ENCODE measurements at regions not wholly inside any gene's neighbourhood (a gene's known extent, or its start where the extent isn't known, plus 50 kb on each side); places are given as distances from the start of the nearest gene placed in this dataset.

DNA sequence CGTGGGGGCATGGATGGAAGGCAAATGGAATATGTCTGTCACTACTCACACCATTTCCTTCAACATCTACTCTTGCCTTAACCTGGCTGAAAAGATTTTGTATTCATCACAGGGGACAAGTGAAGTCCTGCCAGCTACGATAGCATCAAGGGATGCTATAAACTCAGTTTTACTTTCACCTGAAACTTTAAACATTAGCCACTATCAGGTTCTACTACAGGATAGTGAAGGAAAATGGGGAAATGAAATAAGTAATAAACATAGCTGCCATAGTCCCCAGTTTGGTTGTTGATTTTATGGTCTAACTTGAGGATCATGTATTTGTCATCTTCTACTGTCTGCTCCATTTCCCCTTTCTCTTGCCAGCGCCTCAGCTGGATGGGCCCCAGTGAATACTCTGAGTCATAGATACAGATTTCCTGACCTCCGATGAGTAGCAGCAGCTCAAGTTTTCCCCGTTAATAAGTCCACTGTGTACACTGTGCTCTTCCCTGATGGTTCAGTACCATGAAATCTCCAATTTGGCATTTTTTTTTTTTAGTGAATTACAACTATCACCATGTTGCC, 338.2 kb upstream of the SLCO3A1 start:
- BruUV-seq (replicated peaks): no TSS peak
- Histone ChIP-seq H3K9ac (ENCODE audit: insufficient read depth, low read depth, low read length) (no peak overlapping the region), H2AFZ (ENCODE audit: low read length) (no peak overlapping the region), H3K4me2 (ENCODE audit: low read depth, low read length) (no peak overlapping the region), H3K27ac (ENCODE audit: extremely low read length, insufficient read depth, low read length) (no peak overlapping the region), H3K9me3 (ENCODE audit: low read length) (no peaks in the 10 kb centered on the region), H3K4me1 (ENCODE audit: insufficient read depth, low read length) (no peaks in the 10 kb centered on the region), H3K36me3 (replicated peaks in 1 of 2; ENCODE audit: control insufficient read depth in 1 of 2, insufficient read depth in 2 of 2, low read length in 2 of 2) (no peaks in the 10 kb centered on the region), H4K20me1 (ENCODE audit: insufficient read depth, low read length) (no peaks in the 10 kb centered on the region), H3K27me3 (ENCODE audit: control insufficient read depth in 1 of 2, insufficient read depth in 2 of 2, low read length in 2 of 2) (no peaks in the 10 kb centered on the region), H3K79me2 (ENCODE audit: insufficient read depth, low read length) (no peaks in the 10 kb centered on the region), H3K4me3 (replicated peaks in 1 of 3; ENCODE audit: insufficient read depth in 1 of 3, low read depth in 2 of 3, low read length in 3 of 3) (no peak overlapping the region)
- FAIRE-seq: no peak
- no peak for ATAC-seq
- TF ChIP-seq ZNF776 (CRISPR knock-in tag; IDR thresholded peaks at IDR 0.05) (no peak), ZNF382 (CRISPR knock-in tag; IDR thresholded peaks at IDR 0.05; ENCODE audit: borderline replicate concordance) (no peak), SCMH1 (CRISPR knock-in tag; IDR thresholded peaks at IDR 0.05; ENCODE audit: borderline replicate concordance) (no peak), ZMYM4 (CRISPR knock-in tag; IDR thresholded peaks at IDR 0.05) (no peak), MTF1 (CRISPR knock-in tag; IDR thresholded peaks at IDR 0.05) (no peak), MATR3 (CRISPR knock-in tag; IDR thresholded peaks at IDR 0.05) (no peak), ZNF562 (CRISPR knock-in tag; IDR thresholded peaks at IDR 0.05; ENCODE audit: borderline replicate concordance) (no peak), EP300 (IDR thresholded peaks at IDR 0.05; ENCODE audit: low read depth in 2 of 2, low read length in 2 of 2) (no peak), EP300 (CRISPR knock-in tag; IDR thresholded peaks at IDR 0.05; ENCODE audit: borderline replicate concordance) (no peak), ZNF17 (CRISPR knock-in tag; IDR thresholded peaks at IDR 0.05) (no peak), SRSF1 (optimal IDR thresholded peaks at IDR 0.05; ENCODE audit: low read depth, low read length) (no peak), WIZ (CRISPR knock-in tag; IDR thresholded peaks at IDR 0.05) (no peak), YEATS4 (CRISPR knock-in tag; IDR thresholded peaks at IDR 0.05; ENCODE audit: borderline replicate concordance) (no peak), ARID2 (CRISPR knock-in tag; IDR thresholded peaks at IDR 0.05; ENCODE audit: borderline replicate concordance) (no peak), ZNF33A (CRISPR knock-in tag; IDR thresholded peaks at IDR 0.05; ENCODE audit: borderline replicate concordance) (no peak), DR1 (CRISPR knock-in tag; IDR thresholded peaks at IDR 0.05) (no peak), ZNF550 (CRISPR knock-in tag; IDR thresholded peaks at IDR 0.05; ENCODE audit: borderline replicate concordance) (no peak)
- TF ChIP-seq, protein P1, sequence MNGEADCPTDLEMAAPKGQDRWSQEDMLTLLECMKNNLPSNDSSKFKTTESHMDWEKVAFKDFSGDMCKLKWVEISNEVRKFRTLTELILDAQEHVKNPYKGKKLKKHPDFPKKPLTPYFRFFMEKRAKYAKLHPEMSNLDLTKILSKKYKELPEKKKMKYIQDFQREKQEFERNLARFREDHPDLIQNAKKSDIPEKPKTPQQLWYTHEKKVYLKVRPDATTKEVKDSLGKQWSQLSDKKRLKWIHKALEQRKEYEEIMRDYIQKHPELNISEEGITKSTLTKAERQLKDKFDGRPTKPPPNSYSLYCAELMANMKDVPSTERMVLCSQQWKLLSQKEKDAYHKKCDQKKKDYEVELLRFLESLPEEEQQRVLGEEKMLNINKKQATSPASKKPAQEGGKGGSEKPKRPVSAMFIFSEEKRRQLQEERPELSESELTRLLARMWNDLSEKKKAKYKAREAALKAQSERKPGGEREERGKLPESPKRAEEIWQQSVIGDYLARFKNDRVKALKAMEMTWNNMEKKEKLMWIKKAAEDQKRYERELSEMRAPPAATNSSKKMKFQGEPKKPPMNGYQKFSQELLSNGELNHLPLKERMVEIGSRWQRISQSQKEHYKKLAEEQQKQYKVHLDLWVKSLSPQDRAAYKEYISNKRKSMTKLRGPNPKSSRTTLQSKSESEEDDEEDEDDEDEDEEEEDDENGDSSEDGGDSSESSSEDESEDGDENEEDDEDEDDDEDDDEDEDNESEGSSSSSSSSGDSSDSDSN (CRISPR knock-in tag; IDR thresholded peaks at IDR 0.05): no peak
- TF ChIP-seq, protein P2, sequence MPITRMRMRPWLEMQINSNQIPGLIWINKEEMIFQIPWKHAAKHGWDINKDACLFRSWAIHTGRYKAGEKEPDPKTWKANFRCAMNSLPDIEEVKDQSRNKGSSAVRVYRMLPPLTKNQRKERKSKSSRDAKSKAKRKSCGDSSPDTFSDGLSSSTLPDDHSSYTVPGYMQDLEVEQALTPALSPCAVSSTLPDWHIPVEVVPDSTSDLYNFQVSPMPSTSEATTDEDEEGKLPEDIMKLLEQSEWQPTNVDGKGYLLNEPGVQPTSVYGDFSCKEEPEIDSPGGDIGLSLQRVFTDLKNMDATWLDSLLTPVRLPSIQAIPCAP (CRISPR knock-in tag; IDR thresholded peaks at IDR 0.05; ENCODE audit: low read depth): no peak
- DNase-seq (ENCODE audit: low spot score): no peak
- ChIA-PET CTCF (ENCODE audit: low intra/inter-chr PET ratio, low total read pairs) (no interaction called here), POLR2A (no interaction called here)
- in situ Hi-C loops (cut with HindIII; ENCODE audit: extremely low pct_ligation_motif_present, low pct_unique_long_range_greater_than_20kb): no loop called here
- 30% methylated on average over 5 of the region's 5 CpGs for WGBS (ENCODE audit: low lambda C conversion rate)
- intact Hi-C loops (cut with micrococcal nuclease; ENCODE audit: unreplicated experiment): no loop called here

Measured in HepG2 (cell line).